T47D (cell line): ENCODE measurements at regions not wholly inside any gene's neighbourhood (a gene's known extent, or its start where the extent isn't known, plus 50 kb on each side); places are given as distances from the start of the nearest gene placed in this dataset.
"Not testable (repeated sequence)": the region's sequence is repeated elsewhere in the genome, so short reads cannot be mapped to it uniquely, and the experiment has no call there.

ENCODE experiments used
- DNase-seq, 2 experiments: peaks; one replicate each; pipeline versions ENCODE4 v3.0.0 to v3.0.0-alpha.2; 2011 to 2012; ENCODE audit warnings: low read depth in 1 of 2, low spot score in 1 of 2
- JUND ChIP-seq: IDR thresholded peaks from 2 replicates; pipeline ENCODE4 v1.6.1; 2012; ENCODE audit warnings: low read depth
- in situ Hi-C: cut with HindIII; loops from 2 replicates; pipeline ENCODE4 v1.10.0; 2016; ENCODE audit warnings: low sequenced_read_pairs, low pct_unique_long_range_greater_than_20kb

GRCh38 chr1:245085508-245086095, 69.2 kb upstream of the KIF26B start:
- DNase-seq, result no peak
- TF ChIP-seq JUND, result no peak
- in situ Hi-C loops, result no loop called here

GRCh38 chr1:245084551-245084950, 70.2 kb upstream of the KIF26B start:
- no peak for TF ChIP-seq JUND
- in situ Hi-C loops, result no loop called here
- no peak for DNase-seq

GRCh38 chr1:245079021-245079609, 75.7 kb upstream of the KIF26B start:
- no peak for TF ChIP-seq JUND
- in situ Hi-C loops, result no loop called here
- peak in 1 of 2 experiments; percentile 66 for DNase-seq

GRCh38 chr1:245074898-245075297, 79.9 kb upstream of the KIF26B start:
- in situ Hi-C loops, result no loop called here
- TF ChIP-seq JUND, result no peak
- no peak for DNase-seq

GRCh38 chr1:245074232-245074747, 80.5 kb upstream of the KIF26B start:
- in situ Hi-C loops, result no loop called here
- DNase-seq, result no peak
- TF ChIP-seq JUND, result no peak

GRCh38 chr1:245070836-245071615, 83.8 kb upstream of the KIF26B start:
- no peak for TF ChIP-seq JUND
- no peak for DNase-seq
- in situ Hi-C loops, result no loop called here

- TF ChIP-seq JUND, result no peak
- DNase-seq, result no peak
- in situ Hi-C loops, result no loop called here
Observed at GRCh38 chr1:245067257-245067656, 87.5 kb upstream of the KIF26B start.

- no peak for TF ChIP-seq JUND
- DNase-seq, result no peak
- in situ Hi-C loops, result no loop called here
Observed at GRCh38 chr1:245062741-245063305, 92.0 kb upstream of the KIF26B start.

GRCh38 chr1:245061808-245062207, 93.0 kb upstream of the KIF26B start:
- DNase-seq, in situ Hi-C loops: not testable (repeated sequence)

GRCh38 chr1:245060684-245061374, 94.0 kb upstream of the KIF26B start:
- TF ChIP-seq JUND, result no peak
- in situ Hi-C loops, result no loop called here
- no peak for DNase-seq

- TF ChIP-seq JUND, result no peak
- no peak for DNase-seq
- in situ Hi-C loops, result no loop called here
Observed at GRCh38 chr1:245059806-245060424, 94.9 kb upstream of the KIF26B start.

- no peak for DNase-seq
- in situ Hi-C loops, result no loop called here
- TF ChIP-seq JUND, result no peak
Observed at GRCh38 chr1:245058882-245059281, 95.9 kb upstream of the KIF26B start.
